ENCODE measurements at regions not wholly inside any gene's neighbourhood (a gene's known extent, or its start where the extent isn't known, plus 50 kb on each side); places are given as distances from the start of the nearest gene placed in this dataset.

DNA sequence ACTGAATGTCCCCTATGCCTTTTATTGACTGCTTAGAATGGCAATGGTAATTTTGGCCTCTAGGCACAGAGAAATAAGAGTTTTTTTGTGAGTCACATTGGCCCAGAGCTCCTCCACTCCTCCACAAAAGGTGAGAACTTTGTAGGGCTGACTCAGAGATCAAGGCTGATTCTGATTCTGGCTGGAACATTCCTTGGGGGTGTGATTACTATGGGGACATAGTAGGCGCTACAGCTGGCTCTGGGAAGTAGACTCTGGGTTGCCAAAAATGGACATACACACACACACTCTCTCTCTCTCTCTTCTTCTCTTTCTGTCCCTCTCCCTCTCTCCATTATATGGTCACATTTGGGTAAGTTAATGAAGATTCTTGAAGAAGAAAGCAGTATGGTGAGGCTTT is 174.6 kb upstream of the DDHD1 start:
- H3K36me3 Mint-ChIP-seq (ENCODE audit: low read depth), result no peaks in the 10 kb centered on the region
- DNase-seq, result no peak
- no peaks in the 10 kb centered on the region for H3K27me3 Mint-ChIP-seq
- H3K4me1 Mint-ChIP-seq, result no peaks in the 10 kb centered on the region
- no peak overlapping the region for H3K4me3 Mint-ChIP-seq
- H3K27ac Mint-ChIP-seq, result no peak overlapping the region
- ChIA-PET CTCF (no interaction called here), POLR2A (no interaction called here)
- H3K9me3 Mint-ChIP-seq, result no peaks in the 10 kb centered on the region

DNA sequence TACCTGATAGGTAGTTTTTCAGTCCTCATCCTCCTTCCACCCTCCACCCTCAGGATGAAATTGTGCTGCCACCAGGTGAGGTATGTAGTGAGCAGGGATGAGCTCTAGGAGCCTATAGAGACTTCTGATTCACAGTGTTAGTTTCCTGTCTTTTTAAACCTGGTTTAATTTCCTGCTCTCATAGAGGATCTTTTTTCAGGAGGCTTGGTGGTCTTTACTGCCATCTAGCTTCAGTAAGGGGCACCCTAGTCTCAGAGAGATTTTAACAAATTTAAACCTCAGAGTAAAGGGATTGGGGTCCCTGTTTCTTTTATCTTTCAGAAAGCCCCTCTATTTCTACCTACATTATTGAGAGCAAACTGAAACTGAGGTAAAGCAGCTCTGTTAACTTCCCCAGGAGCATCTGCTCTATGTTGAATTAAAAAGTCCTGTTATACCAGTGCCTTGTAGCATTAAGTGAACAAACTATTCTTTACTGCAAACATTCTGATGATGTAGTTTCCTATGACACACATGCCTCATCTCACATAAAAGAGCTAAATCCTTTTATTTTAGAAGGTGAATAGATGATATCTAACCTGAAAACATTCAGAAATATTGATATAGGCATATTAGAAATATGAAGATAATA is 172.2 kb upstream of the DDHD1 start:
- Mint-ChIP-seq H3K4me3 (no peak overlapping the region), H3K4me1 (no peaks in the 10 kb centered on the region), H3K27ac (no peak overlapping the region), H3K9me3 (peaks cover 5% of the 10 kb centered on the region), H3K27me3 (no peaks in the 10 kb centered on the region), H3K36me3 (ENCODE audit: low read depth) (peaks cover 2% of the 10 kb centered on the region)
- no peak for DNase-seq
- ChIA-PET CTCF (interaction anchor here (0.8 kb wide), 1 partner anchor 12 kb away, joined by 3 read pairs; no protein-coding TSS in a partner anchor), POLR2A (no interaction called here)

DNA sequence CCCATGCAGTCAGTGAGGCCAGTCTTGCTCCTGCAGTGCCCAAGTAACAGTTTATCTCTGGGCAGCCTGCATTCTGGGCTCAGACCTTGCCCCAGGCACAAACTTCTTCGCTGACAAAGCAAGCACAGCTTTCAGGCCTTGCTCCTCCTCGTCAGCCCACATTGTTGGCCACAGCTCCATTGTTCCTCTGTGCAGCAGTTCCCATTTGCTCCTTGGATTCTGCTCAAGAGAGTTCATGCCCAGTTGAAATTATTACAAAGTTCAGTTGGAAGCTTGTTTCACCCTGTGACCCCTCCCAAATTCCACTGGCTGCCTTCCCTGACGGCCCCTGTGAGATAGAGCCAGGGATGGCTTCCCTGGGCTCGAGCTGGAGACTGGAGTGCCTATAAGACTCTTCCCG is 163.4 kb upstream of the DDHD1 start:
- no peaks in the 10 kb centered on the region for H3K4me1 Mint-ChIP-seq
- CTCF ChIA-PET, result no interaction called here
- peaks cover 19% of the 10 kb centered on the region for H3K9me3 Mint-ChIP-seq
- H3K27ac Mint-ChIP-seq, result no peak overlapping the region
- DNase-seq, result no peak
- H3K36me3 Mint-ChIP-seq (ENCODE audit: low read depth), result peaks cover 2% of the 10 kb centered on the region
- H3K4me3 Mint-ChIP-seq, result no peak overlapping the region
- POLR2A ChIA-PET, result no interaction called here
- H3K27me3 Mint-ChIP-seq, result no peaks in the 10 kb centered on the region

DNA sequence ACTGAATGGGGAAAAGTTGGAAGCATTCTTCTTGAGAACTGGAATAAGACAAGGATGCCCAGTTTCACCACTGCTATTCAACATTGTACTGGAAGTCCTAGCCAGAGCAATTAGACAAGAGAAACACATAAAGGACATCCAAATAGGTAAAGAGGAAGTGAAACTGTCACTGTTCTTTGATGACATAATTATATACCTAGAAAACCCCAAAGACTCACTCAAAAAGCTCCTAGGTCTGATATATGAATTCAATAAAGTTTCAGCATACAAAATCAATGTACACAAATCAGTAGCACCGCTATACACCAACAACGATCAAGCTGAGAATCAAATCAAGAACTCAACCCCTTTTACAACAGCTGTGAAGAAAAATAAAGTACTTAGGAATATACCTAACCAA is 157.3 kb upstream of the DDHD1 start:
- H3K27ac Mint-ChIP-seq, result no peak overlapping the region
- no peak overlapping the region for H3K4me3 Mint-ChIP-seq
- no peak for DNase-seq
- ChIA-PET POLR2A (no interaction called here), CTCF (no interaction called here)
- H3K9me3 Mint-ChIP-seq, result peaks cover 9% of the 10 kb centered on the region
- H3K27me3 Mint-ChIP-seq, result peaks cover 4% of the 10 kb centered on the region
- H3K4me1 Mint-ChIP-seq, result peaks cover 14% of the 10 kb centered on the region
- no peaks in the 10 kb centered on the region for H3K36me3 Mint-ChIP-seq (ENCODE audit: low read depth)

DNA sequence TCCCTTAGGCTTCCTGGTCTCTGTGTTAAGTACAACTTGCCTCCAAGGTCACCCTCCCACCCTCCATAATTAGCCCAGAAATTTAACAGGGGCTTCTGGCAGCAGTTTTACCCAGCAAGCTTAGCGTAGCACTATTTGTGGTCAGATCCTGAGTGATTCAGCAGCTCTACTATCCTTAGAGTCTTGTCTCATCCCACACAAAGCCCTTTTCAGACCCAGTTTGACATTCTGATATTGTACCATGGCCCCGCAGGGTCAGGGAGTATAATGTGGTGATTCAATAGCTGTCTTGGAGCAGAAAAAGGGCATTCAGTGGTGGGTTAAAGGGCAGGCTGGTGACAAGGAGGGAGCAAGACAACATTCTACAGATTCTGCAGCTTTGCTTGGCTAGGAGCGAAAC is 153.8 kb upstream of the DDHD1 start:
- ChIA-PET CTCF (interaction anchor here (0.9 to 2.5 kb wide), 7 partner anchors 11 to 1041 kb away, joined by 3 to 14 read pairs (median 3); no protein-coding TSS in a partner anchor), POLR2A (no interaction called here)
- Mint-ChIP-seq H3K27ac (no peak overlapping the region), H3K9me3 (peaks cover 4% of the 10 kb centered on the region), H3K36me3 (ENCODE audit: low read depth) (no peaks in the 10 kb centered on the region), H3K4me3 (no peak overlapping the region), H3K27me3 (peaks cover 4% of the 10 kb centered on the region), H3K4me1 (peaks cover 14% of the 10 kb centered on the region)
- DNase-seq, result no peak

DNA sequence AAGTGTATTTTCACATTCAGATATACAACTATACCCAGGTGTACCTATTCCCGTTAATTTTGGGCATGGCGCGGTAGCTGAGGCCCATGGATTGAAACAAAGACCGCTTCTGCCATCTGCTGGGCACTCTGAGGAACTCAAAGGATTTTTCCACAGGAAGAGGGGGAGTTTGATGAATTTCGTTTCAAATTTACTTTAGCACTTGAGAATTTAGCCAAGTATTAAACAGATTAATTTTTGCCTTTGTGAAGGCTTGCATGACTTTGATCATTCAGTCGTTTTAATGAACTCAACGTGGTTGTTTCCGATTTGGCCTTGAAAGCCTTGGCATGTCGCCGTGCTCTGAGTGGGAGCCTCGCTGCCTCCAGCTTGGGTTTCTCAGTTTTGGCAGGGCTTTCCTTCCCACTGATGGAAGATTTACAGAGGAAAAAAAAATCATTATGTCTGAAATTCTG is 153.2 kb upstream of the DDHD1 start:
- Mint-ChIP-seq H3K9me3 (peaks cover 1% of the 10 kb centered on the region), H3K4me1 (peaks cover 14% of the 10 kb centered on the region), H3K27ac (no peak overlapping the region), H3K36me3 (ENCODE audit: low read depth) (no peaks in the 10 kb centered on the region), H3K27me3 (peaks cover 4% of the 10 kb centered on the region), H3K4me3 (peak overlapping the region; percentile 31)
- ChIA-PET POLR2A (no interaction called here), CTCF (interaction anchor here (1.3 to 2.6 kb wide), 5 partner anchors 11 to 484 kb away, joined by 3 to 16 read pairs (median 8); no protein-coding TSS in a partner anchor)
- peak; percentile 36 for DNase-seq

DNA sequence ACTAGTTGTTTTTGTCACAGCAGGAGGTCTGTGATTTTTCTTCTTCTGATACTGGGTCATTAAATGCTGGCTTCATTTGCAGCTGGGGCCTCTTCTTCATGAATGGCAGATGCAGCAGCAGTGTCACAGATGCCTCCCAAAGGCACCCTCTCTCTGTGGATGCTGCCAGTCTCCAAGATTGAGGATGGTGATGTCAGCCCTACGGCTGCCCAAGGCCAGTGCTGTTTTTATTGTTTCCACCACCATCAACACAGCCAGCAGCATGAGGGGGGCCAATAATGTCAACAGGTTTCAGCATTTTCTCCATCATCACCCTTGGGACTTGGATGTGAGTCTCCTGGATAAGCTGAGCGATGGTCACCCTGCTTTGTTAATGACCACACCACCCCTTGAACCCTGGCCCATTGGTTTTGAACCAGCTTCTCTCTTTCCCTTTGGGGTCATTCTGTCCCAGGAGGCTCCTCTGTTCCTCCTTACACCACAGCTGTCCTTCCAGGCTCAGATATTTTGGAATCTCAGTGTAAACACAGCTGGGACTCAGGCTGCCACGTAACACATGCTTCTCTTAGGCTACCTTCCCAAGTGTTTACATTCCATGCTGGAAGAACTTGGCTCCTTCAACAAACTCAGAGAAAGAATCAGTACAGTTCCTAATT is 151.7 kb upstream of the DDHD1 start:
- POLR2A ChIA-PET, result no interaction called here
- Mint-ChIP-seq H3K36me3 (ENCODE audit: low read depth) (no peaks in the 10 kb centered on the region), H3K27me3 (peaks cover 4% of the 10 kb centered on the region), H3K27ac (no peak overlapping the region), H3K9me3 (no peaks in the 10 kb centered on the region), H3K4me3 (no peak overlapping the region), H3K4me1 (peaks cover 10% of the 10 kb centered on the region)
- CTCF ChIA-PET, result interaction anchor here (0.6 to 2.6 kb wide), 7 partner anchors 9 to 490 kb away, joined by 3 to 16 read pairs (median 6); no protein-coding TSS in a partner anchor
- DNase-seq, result no peak

DNA sequence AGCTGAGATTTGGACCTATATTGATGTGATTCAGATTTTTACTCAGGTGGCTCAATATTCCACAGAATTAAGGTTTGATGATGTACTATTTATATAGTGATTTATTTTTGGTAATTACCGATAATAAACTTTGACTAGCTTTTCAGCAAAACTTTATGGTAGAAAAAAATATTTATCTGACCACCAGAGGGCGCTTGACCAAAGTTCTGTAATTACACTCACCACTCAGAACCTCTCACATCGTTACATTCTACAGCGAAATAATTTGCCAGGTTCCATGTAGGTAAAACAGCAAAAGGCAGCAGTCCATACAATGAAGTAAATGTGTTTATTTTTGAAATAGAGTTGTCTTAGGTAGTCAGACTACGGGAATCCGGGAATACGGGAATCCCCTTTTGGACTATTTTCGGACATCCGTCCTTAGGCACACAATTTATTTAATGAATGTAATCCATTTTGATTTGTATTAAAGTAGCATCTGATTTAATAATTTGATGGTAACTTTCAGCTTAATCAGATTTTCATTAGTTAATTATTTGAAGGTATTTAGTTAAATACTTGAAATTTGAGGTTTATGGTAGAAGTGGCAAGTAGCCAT is 143.0 kb upstream of the DDHD1 start:
- H3K36me3 Mint-ChIP-seq (ENCODE audit: low read depth), result no peaks in the 10 kb centered on the region
- ChIA-PET CTCF (interaction anchor here (0.7 to 2.8 kb wide), 16 partner anchors 9 to 1052 kb away, joined by 3 to 16 read pairs (median 3); partner anchors contain the start of gene DDHD1), POLR2A (interaction anchor here (1.1 kb wide), 1 partner anchor 144 kb away, joined by 3 read pairs; no protein-coding TSS in a partner anchor)
- no peaks in the 10 kb centered on the region for H3K9me3 Mint-ChIP-seq
- DNase-seq, result no peak
- no peak overlapping the region for H3K4me3 Mint-ChIP-seq
- H3K27ac Mint-ChIP-seq, result no peak overlapping the region
- H3K27me3 Mint-ChIP-seq, result no peaks in the 10 kb centered on the region
- H3K4me1 Mint-ChIP-seq, result no peaks in the 10 kb centered on the region

DNA sequence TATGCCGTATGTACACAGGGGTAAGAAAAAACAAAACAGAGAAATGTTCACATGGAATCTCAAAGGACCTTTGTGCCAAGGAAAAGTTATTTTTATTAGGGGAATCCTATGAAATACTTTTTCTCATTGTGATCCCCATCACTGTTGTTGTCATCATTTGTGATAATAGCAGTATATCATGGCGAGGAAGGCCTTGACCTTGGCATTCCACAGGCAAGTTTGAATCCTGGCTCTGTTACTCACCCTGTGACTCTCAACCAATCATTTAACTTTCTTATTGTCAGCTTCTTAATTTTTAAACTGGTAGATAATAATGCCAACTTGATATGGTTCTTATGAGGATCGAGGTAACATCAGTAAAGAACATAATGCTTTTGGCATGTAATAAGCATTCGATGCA is 142.2 kb upstream of the DDHD1 start:
- ChIA-PET POLR2A (interaction anchor here (1.1 kb wide), 1 partner anchor 143 kb away, joined by 3 read pairs; no protein-coding TSS in a partner anchor), CTCF (interaction anchor here (0.7 to 2.8 kb wide), 15 partner anchors 8 to 1053 kb away, joined by 3 to 16 read pairs (median 3); partner anchors contain the start of gene DDHD1)
- no peak for DNase-seq
- H3K27me3 Mint-ChIP-seq, result no peaks in the 10 kb centered on the region
- H3K27ac Mint-ChIP-seq, result no peak overlapping the region
- H3K36me3 Mint-ChIP-seq (ENCODE audit: low read depth), result no peaks in the 10 kb centered on the region
- no peaks in the 10 kb centered on the region for H3K4me1 Mint-ChIP-seq
- H3K4me3 Mint-ChIP-seq, result no peak overlapping the region
- H3K9me3 Mint-ChIP-seq, result no peaks in the 10 kb centered on the region

DNA sequence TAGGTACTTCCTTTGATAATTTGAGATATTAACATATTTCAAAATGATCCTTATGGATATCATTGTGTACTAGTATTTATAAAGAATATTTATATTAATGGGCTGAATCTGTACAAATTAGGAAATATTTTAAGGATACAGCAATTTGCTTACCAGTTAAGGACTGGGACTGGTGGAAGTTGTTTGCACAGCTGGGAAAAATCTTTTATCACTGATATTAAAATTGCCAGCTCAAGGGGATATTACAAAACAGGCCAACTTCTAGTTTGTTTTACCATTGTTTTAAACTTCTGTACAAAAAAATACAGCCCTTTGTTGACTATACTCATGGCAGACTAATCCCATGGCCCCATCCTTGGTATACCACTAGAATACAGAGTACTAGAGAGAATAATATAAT is 133.2 kb upstream of the DDHD1 start:
- POLR2A ChIA-PET, result no interaction called here
- Mint-ChIP-seq H3K9me3 (no peaks in the 10 kb centered on the region), H3K36me3 (ENCODE audit: low read depth) (no peaks in the 10 kb centered on the region), H3K27me3 (no peaks in the 10 kb centered on the region), H3K4me3 (no peak overlapping the region), H3K4me1 (no peaks in the 10 kb centered on the region), H3K27ac (no peak overlapping the region)
- CTCF ChIA-PET, result no interaction called here
- no peak for DNase-seq

DNA sequence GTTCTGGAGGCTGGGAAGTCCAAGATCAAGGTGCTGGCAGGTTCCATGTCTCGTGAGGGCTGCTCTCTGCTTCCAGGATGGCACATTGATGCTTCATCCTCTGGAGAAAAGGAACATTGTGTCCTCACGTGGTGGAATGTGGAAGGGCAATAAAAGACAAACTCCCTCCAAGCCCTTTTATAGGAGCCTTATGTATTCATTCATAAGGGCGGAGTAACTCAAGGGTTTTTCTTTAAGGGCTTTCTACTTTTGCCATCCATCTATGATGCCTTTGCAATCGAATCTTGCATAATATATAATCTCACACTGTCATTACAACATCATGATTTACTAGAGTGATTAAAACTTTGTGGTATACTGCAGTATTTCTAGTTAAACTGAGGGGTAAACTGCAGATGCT is 132.7 kb upstream of the DDHD1 start:
- H3K9me3 Mint-ChIP-seq, result peaks cover 1% of the 10 kb centered on the region
- H3K36me3 Mint-ChIP-seq (ENCODE audit: low read depth), result no peaks in the 10 kb centered on the region
- H3K27me3 Mint-ChIP-seq, result no peaks in the 10 kb centered on the region
- CTCF ChIA-PET, result no interaction called here
- POLR2A ChIA-PET, result no interaction called here
- H3K4me3 Mint-ChIP-seq, result no peak overlapping the region
- no peak overlapping the region for H3K27ac Mint-ChIP-seq
- no peaks in the 10 kb centered on the region for H3K4me1 Mint-ChIP-seq
- DNase-seq, result no peak

DNA sequence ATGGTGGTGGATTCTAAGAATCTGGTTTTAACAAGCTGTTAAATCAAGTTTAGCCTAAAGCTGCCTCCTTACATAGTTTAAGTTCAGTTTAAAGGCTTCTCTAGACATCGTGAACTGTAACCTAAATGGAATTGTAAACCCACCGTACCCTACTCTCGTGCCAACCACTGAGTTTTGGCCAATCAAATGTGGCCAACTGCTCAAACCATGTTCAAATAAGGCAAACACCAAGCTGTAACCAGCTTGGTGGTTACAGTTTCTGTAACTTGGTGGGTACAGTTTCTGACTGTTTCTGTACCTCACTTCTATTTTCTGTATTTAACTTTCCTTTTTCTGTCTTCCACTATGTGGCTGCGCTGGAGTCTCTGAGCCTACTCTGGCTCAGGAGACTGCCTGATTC is 131.9 kb upstream of the DDHD1 start:
- Mint-ChIP-seq H3K4me1 (no peaks in the 10 kb centered on the region), H3K4me3 (no peak overlapping the region)

More for the DNA sequence above, 131.9 kb upstream of the DDHD1 start:
- DNase-seq, result no peak
- ChIA-PET POLR2A (interaction anchor here (0.6 kb wide), 1 partner anchor 13 kb away, joined by 4 read pairs; no protein-coding TSS in a partner anchor), CTCF (interaction anchor here (1.2 to 1.3 kb wide), 2 partner anchors 11 to 464 kb away, joined by 3 to 4 read pairs; no protein-coding TSS in a partner anchor)
- Mint-ChIP-seq H3K9me3 (peaks cover 4% of the 10 kb centered on the region), H3K36me3 (ENCODE audit: low read depth) (no peaks in the 10 kb centered on the region), H3K27me3 (no peaks in the 10 kb centered on the region), H3K27ac (no peak overlapping the region)
